ENCODE measurements at regions not wholly inside any gene's neighbourhood (a gene's known extent, or its start where the extent isn't known, plus 50 kb on each side); places are given as distances from the start of the nearest gene placed in this dataset.

DNA sequence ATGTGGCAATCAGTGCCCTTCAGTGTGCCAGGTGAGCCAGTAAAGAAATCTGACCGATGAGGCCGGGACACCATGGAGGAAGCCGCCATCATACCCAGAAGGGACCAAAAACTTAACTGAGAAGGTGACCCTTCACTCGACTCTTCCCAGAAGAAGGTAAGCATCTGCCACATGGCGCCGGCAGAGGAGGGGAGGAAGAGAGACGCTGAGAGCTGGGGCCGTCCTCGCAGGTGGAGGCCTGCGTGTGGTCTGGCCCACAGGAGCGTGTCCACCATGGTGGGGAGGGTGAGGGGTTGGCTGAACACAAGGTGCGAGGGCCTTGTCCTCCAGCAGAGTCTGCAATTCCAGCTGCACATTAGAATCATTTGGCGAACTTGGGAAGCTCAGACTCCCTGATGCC lies 513.1 kb upstream of the RAB6C start (continued):
- TF ChIP-seq ATF2 (CRISPR knock-in tag; IDR thresholded peaks at IDR 0.05) (no peak), ATF3 (IDR thresholded peaks at IDR 0.05) (no peak), ATF3 (CRISPR knock-in tag; conservative IDR thresholded peaks at IDR 0.05) (no peak), KAT2B (IDR thresholded peaks at IDR 0.05; ENCODE audit: low read depth, low read length) (no peak)

DNA sequence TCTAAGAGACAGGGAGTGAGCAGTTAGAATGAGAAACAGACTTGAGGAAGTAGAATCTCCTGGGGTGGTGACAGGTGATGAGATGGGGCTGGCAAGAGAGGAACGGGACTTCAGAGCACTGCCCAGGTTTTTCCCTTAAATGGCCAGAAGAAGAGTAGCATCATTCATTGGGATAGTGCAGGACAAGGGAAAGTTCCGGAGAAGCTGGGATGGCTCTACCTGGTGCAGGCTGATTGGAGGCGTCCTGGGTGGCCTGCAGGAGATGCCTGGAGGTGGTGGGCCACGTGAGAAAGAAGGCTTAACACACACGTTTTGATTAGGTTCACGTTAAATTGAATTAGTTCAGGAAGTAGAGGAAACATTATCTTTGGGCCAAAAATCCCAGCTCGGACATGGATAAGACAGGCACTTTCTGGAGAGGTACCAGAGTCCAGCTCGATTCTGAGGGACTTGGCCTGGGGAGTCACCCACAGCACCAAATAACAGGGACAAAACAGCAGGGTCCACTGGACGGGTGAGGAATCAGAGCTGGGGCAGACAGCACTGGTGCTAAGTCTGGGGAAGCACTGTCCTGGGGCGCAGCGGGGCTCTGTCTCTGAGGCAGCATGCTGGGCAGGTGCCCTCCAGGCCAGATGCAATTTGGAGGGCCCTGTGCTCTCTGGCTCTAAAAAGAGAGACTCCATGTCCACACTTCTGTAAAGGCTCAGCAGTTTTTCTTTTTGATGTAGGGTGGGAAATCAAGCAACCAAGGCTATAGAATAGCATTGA lies 512.3 kb upstream of the RAB6C start:
- no TSS peak for BruUV-seq (replicated peaks)
- Histone ChIP-seq H3K36me3 (ENCODE audit: control insufficient read depth, insufficient read depth, low read length) (no peaks in the 10 kb centered on the region), H3K27ac (ENCODE audit: extremely low read depth, low read depth, low read length) (no peak overlapping the region), H3K79me2 (ENCODE audit: control insufficient read depth, insufficient read depth, low read length) (no peaks in the 10 kb centered on the region), H3K9me3 (replicated peaks; ENCODE audit: control insufficient read depth, insufficient read depth, low read depth, low read length) (no peaks in the 10 kb centered on the region), H3K4me2 (ENCODE audit: insufficient read depth, low read length) (no peak overlapping the region), H3K9me1 (ENCODE audit: control insufficient read depth, insufficient read depth, low read length) (no peaks in the 10 kb centered on the region), H3K4me1 (replicated peaks in 1 of 2; ENCODE audit: control insufficient read depth in 2 of 2, insufficient read depth in 2 of 2, low read length in 2 of 2) (no peaks in the 10 kb centered on the region), H4K20me1 (replicated peaks; ENCODE audit: control insufficient read depth, insufficient read depth, low read length) (no peaks in the 10 kb centered on the region), H2AFZ (ENCODE audit: low read depth, low read length) (no peak overlapping the region), H3K27me3 (ENCODE audit: control insufficient read depth in 2 of 2, insufficient read depth in 2 of 2, low read length in 2 of 2) (no peaks in the 10 kb centered on the region; a peak in 1 of 5 replicates), H3K9ac (ENCODE audit: insufficient read depth in 1 of 2, low read depth in 2 of 2, low read length in 2 of 2) (no peak overlapping the region), H3K4me3 (no peak overlapping the region)
- DNase-seq (ENCODE audit: extremely low read depth in 1 of 4, low spot score in 3 of 4) (no peak), ATAC-seq (no peak), FAIRE-seq (no peak)
- CTCF ChIA-PET (ENCODE audit: low intra/inter-chr PET ratio) = no interaction called here
- in situ Hi-C loops (cut with MboI) (no loop called here), intact Hi-C loops (cut with micrococcal nuclease) (no loop called here)
- WGBS (ENCODE audit: insufficient coverage, low coverage, missing lambda C conversion rate) = 0% methylated on average over 11 of the region's 11 CpGs
- POLR2A ChIA-PET = no interaction called here
- TF ChIP-seq ZNF263 (CRISPR knock-in tag; IDR thresholded peaks at IDR 0.05; ENCODE audit: borderline replicate concordance) (no peak), ZNF77 (CRISPR knock-in tag; IDR thresholded peaks at IDR 0.05) (no peak), FOS (IDR thresholded peaks at IDR 0.05; ENCODE audit: extremely low read depth, insufficient read length) (no peak), HDAC6 (IDR thresholded peaks at IDR 0.05; ENCODE audit: low read depth, low read length) (no peak), TCF7 (IDR thresholded peaks at IDR 0.05; ENCODE audit: borderline replicate concordance) (no peak), ZNF436 (CRISPR knock-in tag; IDR thresholded peaks at IDR 0.05) (no peak), TCF3 (CRISPR knock-in tag; IDR thresholded peaks at IDR 0.05) (no peak)
- TF ChIP-seq, protein P1, sequence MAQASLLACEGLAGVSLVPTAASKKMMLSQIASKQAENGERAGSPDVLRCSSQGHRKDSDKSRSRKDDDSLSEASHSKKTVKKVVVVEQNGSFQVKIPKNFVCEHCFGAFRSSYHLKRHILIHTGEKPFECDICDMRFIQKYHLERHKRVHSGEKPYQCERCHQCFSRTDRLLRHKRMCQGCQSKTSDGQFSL (CRISPR knock-in tag; IDR thresholded peaks at IDR 0.05) = no peak
- TF ChIP-seq, protein P1 (tag; IDR thresholded peaks at IDR 0.05) = no peak
- TF ChIP-seq, protein P2, sequence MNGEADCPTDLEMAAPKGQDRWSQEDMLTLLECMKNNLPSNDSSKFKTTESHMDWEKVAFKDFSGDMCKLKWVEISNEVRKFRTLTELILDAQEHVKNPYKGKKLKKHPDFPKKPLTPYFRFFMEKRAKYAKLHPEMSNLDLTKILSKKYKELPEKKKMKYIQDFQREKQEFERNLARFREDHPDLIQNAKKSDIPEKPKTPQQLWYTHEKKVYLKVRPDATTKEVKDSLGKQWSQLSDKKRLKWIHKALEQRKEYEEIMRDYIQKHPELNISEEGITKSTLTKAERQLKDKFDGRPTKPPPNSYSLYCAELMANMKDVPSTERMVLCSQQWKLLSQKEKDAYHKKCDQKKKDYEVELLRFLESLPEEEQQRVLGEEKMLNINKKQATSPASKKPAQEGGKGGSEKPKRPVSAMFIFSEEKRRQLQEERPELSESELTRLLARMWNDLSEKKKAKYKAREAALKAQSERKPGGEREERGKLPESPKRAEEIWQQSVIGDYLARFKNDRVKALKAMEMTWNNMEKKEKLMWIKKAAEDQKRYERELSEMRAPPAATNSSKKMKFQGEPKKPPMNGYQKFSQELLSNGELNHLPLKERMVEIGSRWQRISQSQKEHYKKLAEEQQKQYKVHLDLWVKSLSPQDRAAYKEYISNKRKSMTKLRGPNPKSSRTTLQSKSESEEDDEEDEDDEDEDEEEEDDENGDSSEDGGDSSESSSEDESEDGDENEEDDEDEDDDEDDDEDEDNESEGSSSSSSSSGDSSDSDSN (IDR thresholded peaks at IDR 0.05; ENCODE audit: borderline replicate concordance in 1 of 2, low read depth in 2 of 2, low read length in 2 of 2) = no peak
